GM21737 (cell line): ENCODE measurements at regions not wholly inside any gene's neighbourhood (a gene's known extent, or its start where the extent isn't known, plus 50 kb on each side); places are given as distances from the start of the nearest gene placed in this dataset.
A peak's percentile ranks its signal among the peaks of the same experiment; 100 is the strongest.
"Not testable (repeated sequence)": the region's sequence is repeated elsewhere in the genome, so short reads cannot be mapped to it uniquely, and the experiment has no call there.

Experiments
- ATAC-seq: cut with Tn5 transposase; IDR thresholded peaks from one replicate; pipeline ENCODE4 v1.9.1; 2021; ENCODE audit warnings: mild to moderate bottlenecking, moderate library complexity; ENCODE audit not compliant: unreplicated experiment

GRCh38 chr5:131107128-131107527, 57.9 kb downstream of the HINT1 start:
- no peak for ATAC-seq

- ATAC-seq, result no peak
Measured at GRCh38 chr5:131104169-131104808, 60.8 kb downstream of the HINT1 start.

- ATAC-seq, result no peak
Measured at GRCh38 chr5:131096774-131097710, 68.0 kb downstream of the HINT1 start.

- not testable (repeated sequence) for ATAC-seq
Measured at GRCh38 chr5:131095561-131095960, 69.5 kb downstream of the HINT1 start.

GRCh38 chr5:131084436-131084835, 80.6 kb downstream of the HINT1 start:
- no peak for ATAC-seq

- no peak for ATAC-seq
Measured at GRCh38 chr5:131081913-131082488, 83.1 kb downstream of the HINT1 start.

- ATAC-seq, result no peak
Measured at GRCh38 chr5:131081374-131081773, 83.7 kb downstream of the HINT1 start.

- no peak for ATAC-seq
Measured at GRCh38 chr5:131079232-131079631, 85.8 kb downstream of the HINT1 start.

GRCh38 chr5:131068893-131069643, 96.0 kb downstream of the HINT1 start:
- peak; percentile 99 for ATAC-seq

- ATAC-seq, result no peak
Measured at GRCh38 chr5:131068076-131068475, 97.0 kb downstream of the HINT1 start.

- no peak for ATAC-seq
Measured at GRCh38 chr5:131067636-131068035, 97.4 kb downstream of the HINT1 start.

GRCh38 chr5:131064669-131065371, 100.2 kb downstream of the HINT1 start:
- ATAC-seq, result no peak

GRCh38 chr5:131042021-131042789, 122.9 kb downstream of the HINT1 start:
- no peak for ATAC-seq

- no peak for ATAC-seq
Measured at GRCh38 chr5:131023498-131023865, 141.6 kb downstream of the HINT1 start.

GRCh38 chr5:131022811-131023497, 142.1 kb downstream of the HINT1 start:
- no peak for ATAC-seq

- no peak for ATAC-seq
Measured at GRCh38 chr5:131021646-131022045, 143.4 kb downstream of the HINT1 start.

GRCh38 chr5:131019601-131020315, 145.3 kb downstream of the HINT1 start:
- no peak for ATAC-seq

- ATAC-seq, result no peak
Measured at GRCh38 chr5:131019111-131019510, 145.9 kb downstream of the HINT1 start.

- ATAC-seq, result no peak
Measured at GRCh38 chr5:131008329-131008728, 156.7 kb downstream of the HINT1 start.
